GM23248 (cell line): ENCODE measurements at regions not wholly inside any gene's neighbourhood (a gene's known extent, or its start where the extent isn't known, plus 50 kb on each side); places are given as distances from the start of the nearest gene placed in this dataset.

ENCODE experiments used
- DNase-seq: peaks from one replicate; pipeline ENCODE4 v3.0.0-alpha.2; 2015
- H2AFZ ChIP-seq: fragments of 200-600 bp; sonication (generic); 2 replicates; pipeline ENCODE4 v1.6.1; 2016; ENCODE audit warnings: antibody characterized with exemption
- H3F3A ChIP-seq: fragments of 200-600 bp; sonication (generic); 2 replicates; pipeline ENCODE4 v1.6.1; 2016; ENCODE audit warnings: mild to moderate bottlenecking, antibody characterized with exemption, mixed run types; ENCODE audit not compliant: insufficient read depth
- H3K27ac ChIP-seq: fragments of 200-600 bp; sonication (generic); 2 replicates; pipeline ENCODE4 v1.5.1; 2016; ENCODE audit warnings: mild to moderate bottlenecking
- H3K27me3 ChIP-seq: fragments of 200-600 bp; sonication (generic); replicated peaks from 2 replicates; pipeline ENCODE4 v1.6.1; 2016; ENCODE audit warnings: mild to moderate bottlenecking; ENCODE audit not compliant: insufficient read depth
- H3K36me3 ChIP-seq: fragments of 200-600 bp; sonication (generic); 2 replicates; pipeline ENCODE4 v1.6.1; 2016; ENCODE audit warnings: low read depth, mild to moderate bottlenecking
- H3K4me1 ChIP-seq: fragments of 200-600 bp; sonication (generic); 2 replicates; pipeline ENCODE4 v1.6.1; 2016; ENCODE audit warnings: mild to moderate bottlenecking; ENCODE audit not compliant: insufficient read depth
- H3K4me2 ChIP-seq: fragments of 200-600 bp; sonication (generic); one replicate; pipeline ENCODE4 v1.6.1; 2016; ENCODE audit warnings: mild to moderate bottlenecking; ENCODE audit not compliant: unreplicated experiment
- H3K4me3 ChIP-seq: fragments of 200-600 bp; sonication (generic); 2 replicates; pipeline ENCODE4 v1.5.1; 2016; ENCODE audit warnings: mild to moderate bottlenecking
- H3K79me2 ChIP-seq: fragments of 200-600 bp; sonication (generic); 2 replicates; pipeline ENCODE4 v1.6.1; 2016; ENCODE audit warnings: mild to moderate bottlenecking; ENCODE audit not compliant: insufficient read depth
- H3K9ac ChIP-seq: fragments of 200-600 bp; sonication (generic); 2 replicates; pipeline ENCODE4 v1.6.1; 2016; ENCODE audit warnings: mild to moderate bottlenecking
- H3K9me2 ChIP-seq: fragments of 200-600 bp; sonication (generic); 2 replicates; pipeline ENCODE4 v1.6.1; 2016; ENCODE audit warnings: mixed run types, mild to moderate bottlenecking, moderate library complexity; ENCODE audit not compliant: insufficient read depth
- H3K9me3 ChIP-seq: fragments of 200-600 bp; sonication (generic); one replicate; pipeline ENCODE4 v1.6.1; 2017; ENCODE audit warnings: low read depth
- H4K20me1 ChIP-seq: fragments of 200-600 bp; sonication (generic); 2 replicates; pipeline ENCODE4 v1.6.0; 2016; ENCODE audit not compliant: insufficient read depth
- EZH2 ChIP-seq: fragments of 200-600 bp; sonication (generic); IDR thresholded peaks from 2 replicates; pipeline ENCODE4 v1.6.1; 2018; ENCODE audit warnings: antibody characterized with exemption, mild to moderate bottlenecking; ENCODE audit not compliant: insufficient read depth, poor library complexity, severe bottlenecking
- EZH2phosphoT487 ChIP-seq: fragments of 200-600 bp; sonication (generic); IDR thresholded peaks from 2 replicates; pipeline ENCODE4 v1.6.1; 2018; ENCODE audit warnings: antibody characterized with exemption, moderate library complexity, mild to moderate bottlenecking, low read depth; ENCODE audit not compliant: insufficient read depth
- WGBS, 2 experiments: methylation state at CpG; one replicate each; pipeline ENCODE4 v1.1.6; 2015 to 2017; ENCODE audit warnings: low lambda C conversion rate in 2 of 2, low coverage in 1 of 2; ENCODE audit errors: missing lambda C conversion rate in 2 of 2; 5-methylcytosine and 5-hydroxymethylcytosine counted together
- in situ Hi-C: fragments of 300-500 bp; cut with MboI; formaldehyde crosslinking; loops from 2 replicates; pipeline ENCODE4 v1.15.0; 2020

DNA sequence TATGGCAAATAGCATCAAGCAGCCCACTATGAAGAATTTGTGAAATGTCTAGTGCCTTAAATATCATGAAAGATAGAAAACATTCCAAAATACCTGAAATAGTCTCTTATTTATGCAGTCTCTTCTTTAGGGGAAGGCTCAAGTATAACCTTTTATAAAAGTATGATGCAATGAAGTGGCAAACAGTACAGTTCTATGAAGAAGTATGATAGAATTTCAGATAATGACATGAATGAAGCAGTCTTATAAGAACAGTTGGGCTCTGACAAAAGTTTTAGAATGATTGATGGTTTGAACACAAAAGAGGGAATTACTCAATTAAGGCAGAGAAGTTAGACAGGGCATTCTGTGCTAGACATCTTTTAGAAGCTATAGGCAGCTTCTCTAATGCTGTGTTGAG is 1791.8 kb upstream of the PIK3C3 start:
- Histone ChIP-seq H2AFZ (no peak overlapping the region), H3K79me2 (no peaks in the 10 kb centered on the region), H3K27me3 (no peaks in the 10 kb centered on the region), H3K4me1 (peaks cover 3% of the 10 kb centered on the region; the same call in 1 of the 2 replicates), H3K27ac (no peak overlapping the region), H3K9me2 (no peaks in the 10 kb centered on the region), H3K36me3 (no peaks in the 10 kb centered on the region), H3K4me3 (no peak overlapping the region), H3F3A (no peaks in the 10 kb centered on the region), H3K9ac (no peak overlapping the region), H4K20me1 (no peaks in the 10 kb centered on the region), H3K9me3 (no peaks in the 10 kb centered on the region), H3K4me2 (no peak overlapping the region)
- in situ Hi-C loops: no loop called here
- no peak for DNase-seq
- TF ChIP-seq EZH2phosphoT487 (no peak), EZH2 (no peak)

DNA sequence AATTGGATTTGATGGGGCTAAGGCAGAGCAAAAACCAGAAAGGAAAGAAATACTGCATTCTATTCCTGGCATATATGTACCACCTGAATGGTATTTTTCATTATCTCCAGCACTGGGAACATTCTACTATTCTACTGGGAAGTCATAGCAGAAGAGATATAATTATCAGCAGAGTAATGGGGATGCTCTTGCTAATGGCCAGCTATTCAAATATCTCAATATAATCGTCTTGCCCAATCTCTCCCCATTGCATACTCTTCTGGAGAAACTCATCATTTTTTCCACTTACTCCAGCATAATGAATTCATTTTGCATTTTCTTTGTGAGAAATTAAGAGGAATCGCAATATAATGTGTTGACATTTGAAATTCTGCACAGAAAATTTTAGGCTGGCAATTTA is 1794.7 kb upstream of the PIK3C3 start:
- no peaks in the 10 kb centered on the region for H3K9me3 ChIP-seq
- H3K27me3 ChIP-seq: no peaks in the 10 kb centered on the region
- in situ Hi-C loops: no loop called here
- no peak overlapping the region for H3K27ac ChIP-seq
- WGBS, 2 experiments: 6 to 15% methylated on average over 2 of the region's 2 CpGs
- no peak overlapping the region for H3K4me2 ChIP-seq
- no peaks in the 10 kb centered on the region for H4K20me1 ChIP-seq
- no peaks in the 10 kb centered on the region for H3F3A ChIP-seq
- H3K4me3 ChIP-seq: no peak overlapping the region
- H2AFZ ChIP-seq: peak overlapping the region; percentile 67; the same call in 1 of the 2 replicates
- peak; percentile 2 for DNase-seq
- no peak overlapping the region for H3K9ac ChIP-seq
- TF ChIP-seq EZH2phosphoT487 (no peak), EZH2 (no peak)
- no peaks in the 10 kb centered on the region for H3K36me3 ChIP-seq
- no peaks in the 10 kb centered on the region for H3K9me2 ChIP-seq
- H3K79me2 ChIP-seq: no peaks in the 10 kb centered on the region
- H3K4me1 ChIP-seq: peaks cover 3% of the 10 kb centered on the region; the same call in 1 of the 2 replicates

DNA sequence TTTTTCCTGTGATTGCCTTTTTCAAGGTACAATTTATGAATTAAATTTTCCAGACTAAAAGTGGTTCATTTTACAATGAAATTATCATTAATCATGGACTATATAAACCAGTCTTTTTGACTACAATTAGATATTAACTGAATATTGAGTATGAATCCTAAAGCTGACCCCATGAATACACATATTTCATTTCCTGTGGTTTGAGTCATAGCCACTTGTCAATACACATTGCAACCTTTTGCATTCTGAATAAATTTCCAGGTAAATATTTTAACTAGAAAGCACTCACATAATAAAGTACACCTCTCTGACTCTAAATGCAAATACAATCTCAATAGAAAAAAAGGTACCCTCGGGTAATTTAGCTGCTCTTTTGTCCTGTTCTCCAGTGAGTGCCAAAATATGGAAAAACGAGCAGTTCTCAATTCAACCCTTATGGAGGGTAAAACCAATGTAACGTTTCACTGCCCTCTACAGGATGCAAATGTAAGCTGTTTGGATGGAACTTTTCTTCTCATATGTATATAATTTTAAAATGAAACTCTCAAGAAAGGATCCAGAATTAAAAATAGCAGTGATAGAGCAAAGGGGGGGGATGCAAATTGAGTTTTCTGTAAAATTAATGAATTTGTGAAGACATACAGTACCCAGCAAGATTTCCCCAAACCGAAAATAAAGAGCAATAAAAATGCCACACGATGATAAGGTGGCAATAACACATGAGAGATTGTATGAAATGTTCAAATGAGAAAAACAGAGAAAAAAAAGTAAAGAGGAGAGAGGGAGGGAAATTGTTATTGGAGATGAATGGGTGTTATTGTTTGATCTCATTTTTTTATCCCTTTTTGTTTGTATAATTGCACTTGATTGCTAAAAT is 1795.7 kb upstream of the PIK3C3 start:
- peaks cover 3% of the 10 kb centered on the region; the same call in 1 of the 2 replicates for H3K4me1 ChIP-seq
- H4K20me1 ChIP-seq: no peaks in the 10 kb centered on the region
- in situ Hi-C loops: no loop called here
- H3K4me2 ChIP-seq: peak overlapping the region; percentile 84
- H3F3A ChIP-seq: no peaks in the 10 kb centered on the region
- no peaks in the 10 kb centered on the region for H3K79me2 ChIP-seq
- peak overlapping the region; percentile 46; the same call in 1 of the 2 replicates for H3K9ac ChIP-seq
- 1% methylated on average over 5 of the region's 5 CpGs for WGBS, 2 experiments
- no peaks in the 10 kb centered on the region for H3K27me3 ChIP-seq
- no peaks in the 10 kb centered on the region for H3K36me3 ChIP-seq
- peak overlapping the region; percentile 67 for H2AFZ ChIP-seq
- peak; percentile 68 for DNase-seq
- TF ChIP-seq EZH2 (no peak), EZH2phosphoT487 (no peak)
- H3K4me3 ChIP-seq: peak overlapping the region; percentile 65
- H3K27ac ChIP-seq: no peak overlapping the region
- H3K9me2 ChIP-seq: no peaks in the 10 kb centered on the region
- no peaks in the 10 kb centered on the region for H3K9me3 ChIP-seq

DNA sequence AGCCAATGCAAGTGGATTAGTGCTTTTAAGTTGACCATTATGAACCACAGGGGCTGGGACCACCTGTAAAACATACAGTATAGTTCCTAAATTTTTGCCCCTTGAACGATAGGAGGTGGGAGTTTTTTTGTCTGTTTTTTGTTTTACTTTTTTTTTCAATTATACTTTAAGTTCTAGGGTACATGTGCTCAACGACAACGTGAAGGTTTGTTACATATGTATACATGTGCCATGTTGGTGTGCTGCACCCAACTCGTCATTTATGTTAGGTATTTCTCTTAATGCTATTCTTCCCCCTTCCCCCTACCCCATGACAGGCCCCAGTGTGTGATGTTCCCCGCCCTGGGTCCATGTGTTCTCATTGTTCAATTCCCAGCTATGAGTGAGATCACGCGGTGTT is 1797.9 kb upstream of the PIK3C3 start:
- Histone ChIP-seq H2AFZ (no peak overlapping the region), H3K9me2 (no peaks in the 10 kb centered on the region), H3K4me1 (peaks cover 3% of the 10 kb centered on the region; the same call in 1 of the 2 replicates), H4K20me1 (no peaks in the 10 kb centered on the region), H3K27me3 (no peaks in the 10 kb centered on the region), H3K27ac (no peak overlapping the region), H3K79me2 (no peaks in the 10 kb centered on the region), H3K4me2 (no peak overlapping the region), H3F3A (no peaks in the 10 kb centered on the region), H3K36me3 (no peaks in the 10 kb centered on the region), H3K9ac (no peak overlapping the region), H3K9me3 (no peaks in the 10 kb centered on the region), H3K4me3 (no peak overlapping the region)
- WGBS, 2 experiments: 60 to 73% methylated on average over 7 of the region's 7 CpGs
- in situ Hi-C loops: no loop called here
- TF ChIP-seq EZH2phosphoT487 (no peak), EZH2 (no peak)
- DNase-seq: no peak
